ENCODE measurements at regions not wholly inside any gene's neighbourhood (a gene's known extent, or its start where the extent isn't known, plus 50 kb on each side); places are given as distances from the start of the nearest gene placed in this dataset.

- Histone ChIP-seq H3K4me1 (no peaks in the 10 kb centered on the region), H3K9me3 (no peaks in the 10 kb centered on the region), H3K36me3 (no peaks in the 10 kb centered on the region), H3K27me3 (no peaks in the 10 kb centered on the region), H3K4me3 (ENCODE audit: low read depth, low read length) (no peak overlapping the region)
- TF ChIP-seq CTCF (IDR thresholded peaks at IDR 0.05; ENCODE audit: low read depth, low read length): no peak
- DNase-seq: no peak
Measured at GRCh38 chr2:203789618-203790017, 78.0 kb upstream of the CTLA4 start.

DNA sequence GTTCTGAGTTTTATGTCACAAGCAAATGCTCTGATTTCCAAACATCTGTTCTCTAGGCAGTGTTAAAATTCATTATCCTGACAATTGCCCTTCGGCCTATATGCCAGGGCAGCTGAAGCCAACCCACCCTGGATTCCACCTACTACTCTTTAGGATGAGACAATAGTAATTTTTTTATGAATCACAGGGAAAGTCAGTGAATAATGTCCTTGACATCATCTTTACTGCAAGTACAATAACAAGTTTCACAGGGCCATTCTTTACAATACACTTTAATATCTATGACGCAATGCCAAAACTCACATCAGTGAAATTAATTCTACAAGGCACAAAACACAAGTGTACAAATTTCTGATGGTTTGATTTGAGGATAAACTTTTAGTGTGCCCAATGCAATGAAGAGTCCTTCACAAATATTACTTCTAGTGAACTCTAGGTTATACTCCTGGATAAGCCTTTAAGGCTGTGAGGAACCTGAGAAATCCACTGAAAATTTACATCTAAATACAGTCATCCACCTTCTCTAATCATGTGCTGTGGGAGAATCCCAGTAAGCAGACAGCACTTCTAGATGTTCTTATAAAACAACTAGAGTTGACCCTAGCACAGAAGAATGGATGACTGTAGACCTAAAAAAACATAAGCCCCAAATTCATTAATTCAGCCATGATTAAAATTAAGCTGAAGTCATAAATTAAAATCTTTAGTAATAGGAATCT, 77.3 kb upstream of the CTLA4 start:
- Histone ChIP-seq H3K4me1 (no peaks in the 10 kb centered on the region), H3K36me3 (no peaks in the 10 kb centered on the region)

GRCh38 chr2:203796248-203797010, 71.1 kb upstream of the CTLA4 start:
- Histone ChIP-seq H3K27me3 (no peaks in the 10 kb centered on the region), H3K4me3 (ENCODE audit: low read depth, low read length) (no peak overlapping the region), H3K9me3 (no peaks in the 10 kb centered on the region), H3K36me3 (no peaks in the 10 kb centered on the region), H3K4me1 (no peaks in the 10 kb centered on the region)
- no peak for DNase-seq
- TF ChIP-seq CTCF (IDR thresholded peaks at IDR 0.05; ENCODE audit: low read depth, low read length): no peak

More for the DNA sequence above, 77.3 kb upstream of the CTLA4 start:
- DNase-seq: no peak
- H3K9me3 ChIP-seq: no peaks in the 10 kb centered on the region
- no peak for TF ChIP-seq CTCF (IDR thresholded peaks at IDR 0.05; ENCODE audit: low read depth, low read length)
- H3K4me3 ChIP-seq (ENCODE audit: low read depth, low read length): no peak overlapping the region
- no peaks in the 10 kb centered on the region for H3K27me3 ChIP-seq

DNA sequence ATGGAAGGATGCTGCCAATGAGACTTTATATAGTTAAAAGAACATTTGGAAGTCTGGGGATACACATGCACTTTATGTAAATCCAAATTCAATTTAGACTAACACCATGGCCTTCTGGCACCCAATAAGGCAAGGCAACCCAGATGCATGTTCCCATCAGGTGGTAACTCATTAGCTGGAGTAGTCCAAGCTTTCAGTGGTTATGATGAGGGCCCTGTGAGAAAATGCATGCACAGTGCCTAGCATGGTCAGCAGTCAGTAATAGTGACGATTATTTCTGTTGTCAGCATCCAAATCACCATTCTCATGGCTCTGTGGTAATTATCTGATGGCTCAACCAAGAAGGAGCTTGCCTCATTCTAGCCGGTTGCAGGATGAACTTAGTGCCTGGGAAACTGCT, 70.3 kb upstream of the CTLA4 start:
- H3K27me3 ChIP-seq: no peaks in the 10 kb centered on the region
- no peak for DNase-seq
- H3K36me3 ChIP-seq: no peaks in the 10 kb centered on the region
- no peak overlapping the region for H3K4me3 ChIP-seq (ENCODE audit: low read depth, low read length)
- H3K9me3 ChIP-seq: no peaks in the 10 kb centered on the region
- H3K4me1 ChIP-seq: no peaks in the 10 kb centered on the region
- TF ChIP-seq CTCF (IDR thresholded peaks at IDR 0.05; ENCODE audit: low read depth, low read length): no peak

- Histone ChIP-seq H3K36me3 (no peaks in the 10 kb centered on the region), H3K27me3 (no peaks in the 10 kb centered on the region), H3K4me1 (no peaks in the 10 kb centered on the region), H3K4me3 (ENCODE audit: low read depth, low read length) (no peak overlapping the region), H3K9me3 (no peaks in the 10 kb centered on the region)
- TF ChIP-seq CTCF (IDR thresholded peaks at IDR 0.05; ENCODE audit: low read depth, low read length): no peak
- no peak for DNase-seq
Measured at GRCh38 chr2:203797712-203798111, 69.9 kb upstream of the CTLA4 start.

Measured in BE2C (cell line).